ENCODE measurements at regions not wholly inside any gene's neighbourhood (a gene's known extent, or its start where the extent isn't known, plus 50 kb on each side); places are given as distances from the start of the nearest gene placed in this dataset.

GRCh38 chr5:102010644-102011043 is 285.4 kb downstream of the SLCO4C1 start:
- TF ChIP-seq SUZ12 (IDR thresholded peaks at IDR 0.05; ENCODE audit: extremely low read depth, insufficient read depth, insufficient read length) (no peak), YY1 (IDR thresholded peaks at IDR 0.05; ENCODE audit: insufficient read depth, insufficient read length) (no peak), ZNF274 (IDR thresholded peaks at IDR 0.05; ENCODE audit: low read depth, low read length) (no peak)
